ENCODE measurements at regions not wholly inside any gene's neighbourhood (a gene's known extent, or its start where the extent isn't known, plus 50 kb on each side); places are given as distances from the start of the nearest gene placed in this dataset.

DNA sequence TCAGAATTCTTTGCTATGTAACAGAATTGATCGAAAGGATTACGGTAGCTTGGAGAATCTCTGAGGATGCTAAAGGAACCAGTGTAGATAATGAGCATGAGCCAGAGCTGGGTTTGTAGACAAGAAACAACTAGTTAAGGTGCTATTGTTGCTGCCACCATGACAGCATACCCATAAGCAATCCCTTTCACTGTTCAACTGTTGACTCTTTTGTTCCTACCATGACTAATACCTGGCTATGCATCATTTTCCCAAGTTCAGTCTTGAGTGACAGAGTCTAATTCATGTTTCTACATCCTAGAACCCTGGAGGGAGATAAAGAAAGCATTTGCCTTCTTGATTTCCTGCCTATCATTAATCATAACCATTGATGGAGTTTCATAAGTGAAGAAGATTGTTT lies 600.3 kb downstream of the OTOL1 start:
- no peaks in the 10 kb centered on the region for H3K4me1 Mint-ChIP-seq (ENCODE audit: low read depth)
- intact Hi-C loops (cut with micrococcal nuclease): no loop called here
- H3K4me3 Mint-ChIP-seq: no peak overlapping the region
- no peaks in the 10 kb centered on the region for H3K36me3 Mint-ChIP-seq (ENCODE audit: low read depth)
- H3K27ac Mint-ChIP-seq: no peak overlapping the region
- H3K9me3 Mint-ChIP-seq: peaks cover 9% of the 10 kb centered on the region
- H3K27me3 Mint-ChIP-seq: no peaks in the 10 kb centered on the region

- Mint-ChIP-seq H3K4me1 (ENCODE audit: low read depth) (no peaks in the 10 kb centered on the region), H3K9me3 (no peaks in the 10 kb centered on the region), H3K36me3 (ENCODE audit: low read depth) (no peaks in the 10 kb centered on the region), H3K27ac (no peak overlapping the region), H3K27me3 (no peaks in the 10 kb centered on the region), H3K4me3 (no peak overlapping the region)
- intact Hi-C loops (cut with micrococcal nuclease): no loop called here
Observed at GRCh38 chr3:162103808-162104207, 607.2 kb downstream of the OTOL1 start.

DNA sequence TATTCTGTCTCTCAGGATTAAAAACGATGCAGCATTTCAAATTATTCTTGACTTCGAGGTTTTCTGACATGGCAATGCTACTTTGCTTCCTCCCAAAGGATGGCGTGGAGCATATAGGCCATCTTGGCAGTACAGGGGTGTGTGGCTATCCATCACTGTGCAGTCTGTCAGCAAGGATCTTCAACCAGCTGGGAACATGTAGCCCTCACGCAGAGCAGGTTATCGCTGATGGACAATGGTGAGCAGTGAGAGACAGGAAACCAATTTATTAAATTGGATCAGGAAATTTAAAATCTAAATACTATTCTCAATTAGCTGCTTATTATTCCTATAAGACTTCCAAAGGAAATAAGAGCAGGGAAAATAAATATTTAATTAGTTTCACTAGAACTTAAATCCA lies 615.3 kb downstream of the OTOL1 start:
- no peak overlapping the region for H3K4me3 Mint-ChIP-seq
- no peaks in the 10 kb centered on the region for H3K4me1 Mint-ChIP-seq (ENCODE audit: low read depth)
- no peaks in the 10 kb centered on the region for H3K36me3 Mint-ChIP-seq (ENCODE audit: low read depth)
- H3K27me3 Mint-ChIP-seq: no peaks in the 10 kb centered on the region
- intact Hi-C loops (cut with micrococcal nuclease): no loop called here
- no peaks in the 10 kb centered on the region for H3K9me3 Mint-ChIP-seq
- H3K27ac Mint-ChIP-seq: no peak overlapping the region

GRCh38 chr3:162112719-162113118 lies 616.1 kb downstream of the OTOL1 start:
- H3K4me3 Mint-ChIP-seq: no peak overlapping the region
- no peaks in the 10 kb centered on the region for H3K36me3 Mint-ChIP-seq (ENCODE audit: low read depth)
- no peaks in the 10 kb centered on the region for H3K27me3 Mint-ChIP-seq
- H3K9me3 Mint-ChIP-seq: no peaks in the 10 kb centered on the region
- intact Hi-C loops (cut with micrococcal nuclease): no loop called here
- no peak overlapping the region for H3K27ac Mint-ChIP-seq
- H3K4me1 Mint-ChIP-seq (ENCODE audit: low read depth): no peaks in the 10 kb centered on the region

DNA sequence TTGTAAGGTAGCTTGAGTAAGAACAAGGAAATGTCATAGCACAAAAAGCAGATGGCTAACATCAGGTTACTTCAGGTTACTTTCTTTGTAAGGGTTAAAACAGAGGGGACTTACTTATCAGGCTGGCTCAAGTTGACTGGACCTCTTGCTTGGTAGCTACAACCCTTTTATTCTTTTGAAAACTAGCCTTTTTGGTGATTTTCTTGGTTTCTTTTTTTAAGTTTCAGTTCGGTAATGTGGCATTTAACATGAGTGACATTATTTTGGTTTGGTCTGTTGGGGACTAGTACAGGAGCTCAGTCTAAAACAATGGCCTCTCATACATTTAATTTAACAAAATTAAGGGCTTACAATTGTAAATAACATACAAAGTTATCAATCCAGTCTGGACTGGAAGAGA lies 621.4 kb downstream of the OTOL1 start:
- H3K27me3 Mint-ChIP-seq: no peaks in the 10 kb centered on the region
- peaks cover 7% of the 10 kb centered on the region for H3K9me3 Mint-ChIP-seq
- no peak overlapping the region for H3K4me3 Mint-ChIP-seq
- intact Hi-C loops (cut with micrococcal nuclease): no loop called here
- H3K27ac Mint-ChIP-seq: no peak overlapping the region
- no peaks in the 10 kb centered on the region for H3K4me1 Mint-ChIP-seq (ENCODE audit: low read depth)
- no peaks in the 10 kb centered on the region for H3K36me3 Mint-ChIP-seq (ENCODE audit: low read depth)

GRCh38 chr3:162119651-162120050 lies 623.0 kb downstream of the OTOL1 start:
- Mint-ChIP-seq H3K4me1 (ENCODE audit: low read depth) (no peaks in the 10 kb centered on the region), H3K36me3 (ENCODE audit: low read depth) (no peaks in the 10 kb centered on the region), H3K9me3 (peaks cover 9% of the 10 kb centered on the region), H3K27ac (no peak overlapping the region), H3K27me3 (no peaks in the 10 kb centered on the region), H3K4me3 (no peak overlapping the region)
- intact Hi-C loops (cut with micrococcal nuclease): no loop called here

DNA sequence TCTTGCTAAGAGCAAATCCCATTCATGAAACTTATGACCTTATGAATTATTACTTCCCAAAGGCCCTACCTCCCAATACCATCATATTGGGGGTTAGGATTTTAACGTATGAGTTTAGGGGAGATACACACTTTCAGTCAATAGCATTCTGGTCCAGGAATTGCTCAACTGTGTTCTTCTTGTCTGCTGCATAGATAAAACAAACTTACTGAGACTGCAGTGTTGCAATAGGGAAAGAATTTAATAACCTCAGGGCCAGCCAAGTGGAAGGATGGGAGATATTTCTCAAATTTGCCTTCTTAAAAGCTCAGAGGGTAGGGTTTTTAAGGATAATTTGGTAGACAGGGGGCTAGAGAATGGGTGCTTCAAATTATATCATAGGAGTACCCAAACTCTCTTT lies 625.8 kb downstream of the OTOL1 start:
- no peak overlapping the region for H3K4me3 Mint-ChIP-seq

DNA sequence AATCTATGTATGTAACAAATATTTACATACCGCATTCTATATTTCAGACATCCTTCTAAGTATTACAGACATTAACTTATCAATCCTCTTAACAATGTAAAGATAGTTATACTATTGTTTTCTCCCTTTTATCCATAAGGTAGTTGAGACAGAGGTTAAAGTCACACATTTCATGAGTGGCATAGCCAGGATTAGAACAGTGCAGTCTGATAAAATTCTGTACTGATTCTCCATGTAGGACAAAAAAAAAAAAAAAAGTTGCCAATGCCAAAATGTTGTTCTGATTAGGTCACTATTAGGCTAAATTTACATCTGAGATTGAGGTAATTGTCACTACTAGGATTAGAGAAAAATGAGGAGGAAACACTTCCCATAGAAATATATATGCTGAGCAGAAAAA lies 629.2 kb downstream of the OTOL1 start:
- intact Hi-C loops (cut with micrococcal nuclease): no loop called here
- Mint-ChIP-seq H3K4me1 (ENCODE audit: low read depth) (no peaks in the 10 kb centered on the region), H3K27me3 (no peaks in the 10 kb centered on the region), H3K36me3 (ENCODE audit: low read depth) (no peaks in the 10 kb centered on the region), H3K9me3 (peaks cover 9% of the 10 kb centered on the region), H3K4me3 (no peak overlapping the region), H3K27ac (no peak overlapping the region)

More for the DNA sequence above, 625.8 kb downstream of the OTOL1 start:
- intact Hi-C loops (cut with micrococcal nuclease): no loop called here
- no peak overlapping the region for H3K27ac Mint-ChIP-seq
- H3K27me3 Mint-ChIP-seq: no peaks in the 10 kb centered on the region
- H3K36me3 Mint-ChIP-seq (ENCODE audit: low read depth): no peaks in the 10 kb centered on the region
- H3K4me1 Mint-ChIP-seq (ENCODE audit: low read depth): no peaks in the 10 kb centered on the region
- peaks cover 9% of the 10 kb centered on the region for H3K9me3 Mint-ChIP-seq

DNA sequence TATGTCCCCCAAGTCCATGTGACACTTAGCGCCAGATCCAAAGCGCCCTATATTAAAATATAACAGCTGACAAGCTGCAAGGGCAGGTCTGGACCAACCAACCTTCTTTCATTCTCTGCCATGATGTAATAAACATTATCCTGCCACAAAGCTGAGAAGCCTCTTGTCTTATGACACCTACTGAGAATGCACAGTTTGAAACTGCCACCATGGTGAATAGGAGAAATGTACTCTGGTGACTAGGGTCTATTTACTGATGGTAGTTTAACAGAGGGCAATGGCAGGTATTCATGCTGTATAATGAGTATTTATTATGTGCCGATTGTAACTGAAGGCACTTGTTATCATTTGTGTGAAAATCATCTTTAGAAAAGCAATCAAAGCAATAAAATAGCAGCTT lies 634.0 kb downstream of the OTOL1 start:
- Mint-ChIP-seq H3K4me3 (no peak overlapping the region), H3K27me3 (no peaks in the 10 kb centered on the region), H3K4me1 (ENCODE audit: low read depth) (no peaks in the 10 kb centered on the region), H3K27ac (no peak overlapping the region), H3K36me3 (ENCODE audit: low read depth) (no peaks in the 10 kb centered on the region), H3K9me3 (no peaks in the 10 kb centered on the region)
- intact Hi-C loops (cut with micrococcal nuclease): no loop called here

DNA sequence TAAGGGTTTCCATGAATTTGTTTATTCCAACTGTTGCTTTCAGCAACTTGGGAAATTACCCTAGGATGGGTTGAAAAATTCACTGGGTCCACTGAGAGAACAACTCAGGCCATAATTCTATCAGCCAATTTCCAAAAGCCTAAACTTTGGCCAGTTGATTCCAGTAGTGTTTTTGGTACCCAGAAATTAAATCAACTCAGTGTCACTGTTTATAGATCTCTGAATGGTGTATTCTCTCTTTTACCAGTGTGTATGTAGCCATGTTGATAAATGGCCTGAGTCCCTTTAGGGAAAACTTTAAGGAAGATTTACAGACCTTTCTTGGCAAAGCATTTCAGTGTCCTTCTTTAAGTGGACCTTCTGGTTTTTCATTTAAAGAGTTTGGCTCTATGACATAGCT lies 636.4 kb downstream of the OTOL1 start:
- Mint-ChIP-seq H3K4me1 (ENCODE audit: low read depth) (no peaks in the 10 kb centered on the region), H3K27ac (no peak overlapping the region), H3K27me3 (no peaks in the 10 kb centered on the region), H3K36me3 (ENCODE audit: low read depth) (no peaks in the 10 kb centered on the region), H3K4me3 (no peak overlapping the region), H3K9me3 (no peaks in the 10 kb centered on the region)
- intact Hi-C loops (cut with micrococcal nuclease): no loop called here

- intact Hi-C loops (cut with micrococcal nuclease): no loop called here
- Mint-ChIP-seq H3K36me3 (ENCODE audit: low read depth) (no peaks in the 10 kb centered on the region), H3K4me3 (no peak overlapping the region), H3K27ac (no peak overlapping the region), H3K4me1 (ENCODE audit: low read depth) (no peaks in the 10 kb centered on the region), H3K27me3 (no peaks in the 10 kb centered on the region), H3K9me3 (no peaks in the 10 kb centered on the region)
Observed at GRCh38 chr3:162134571-162134970, 638.0 kb downstream of the OTOL1 start.

GRCh38 chr3:162136136-162136535 lies 639.5 kb downstream of the OTOL1 start:
- no peaks in the 10 kb centered on the region for H3K9me3 Mint-ChIP-seq
- H3K27ac Mint-ChIP-seq: no peak overlapping the region
- H3K4me3 Mint-ChIP-seq: no peak overlapping the region
- no peaks in the 10 kb centered on the region for H3K4me1 Mint-ChIP-seq (ENCODE audit: low read depth)
- H3K36me3 Mint-ChIP-seq (ENCODE audit: low read depth): no peaks in the 10 kb centered on the region
- H3K27me3 Mint-ChIP-seq: no peaks in the 10 kb centered on the region
- intact Hi-C loops (cut with micrococcal nuclease): no loop called here

GRCh38 chr3:162138509-162138908 lies 641.9 kb downstream of the OTOL1 start:
- Mint-ChIP-seq H3K9me3 (peaks cover 2% of the 10 kb centered on the region), H3K27ac (no peak overlapping the region), H3K4me3 (no peak overlapping the region), H3K4me1 (ENCODE audit: low read depth) (no peaks in the 10 kb centered on the region), H3K27me3 (no peaks in the 10 kb centered on the region), H3K36me3 (ENCODE audit: low read depth) (no peaks in the 10 kb centered on the region)
- intact Hi-C loops (cut with micrococcal nuclease): no loop called here

- H3K27me3 Mint-ChIP-seq: no peaks in the 10 kb centered on the region
- no peaks in the 10 kb centered on the region for H3K36me3 Mint-ChIP-seq (ENCODE audit: low read depth)
- H3K4me3 Mint-ChIP-seq: no peak overlapping the region
- no peak overlapping the region for H3K27ac Mint-ChIP-seq
- intact Hi-C loops (cut with micrococcal nuclease): no loop called here
- H3K9me3 Mint-ChIP-seq: peaks cover 9% of the 10 kb centered on the region
- no peaks in the 10 kb centered on the region for H3K4me1 Mint-ChIP-seq (ENCODE audit: low read depth)
Observed at GRCh38 chr3:162139841-162140240, 643.2 kb downstream of the OTOL1 start.

DNA sequence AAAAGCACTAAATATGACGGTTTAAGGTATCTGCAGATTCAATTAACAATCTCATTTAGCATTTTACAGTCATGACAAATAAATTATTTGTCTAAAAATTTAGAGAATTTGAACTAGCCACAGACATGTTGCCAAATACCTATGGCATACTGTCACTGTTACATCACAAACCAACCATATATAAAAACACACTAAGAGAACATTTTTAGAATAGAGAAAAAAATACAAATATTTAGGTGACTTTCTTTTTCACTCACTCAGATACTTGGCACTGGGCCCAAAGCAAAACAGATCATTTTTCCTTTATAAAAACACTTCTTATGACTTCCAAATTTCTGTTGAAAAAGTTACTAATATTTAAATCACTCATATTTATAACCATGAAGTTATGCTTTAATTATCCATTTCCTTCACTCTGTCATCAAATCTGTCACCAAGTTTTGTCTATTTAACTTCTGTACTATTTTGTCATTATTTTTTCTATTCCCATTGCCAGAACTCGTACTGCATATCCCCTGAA lies 644.7 kb downstream of the OTOL1 start:
- no peaks in the 10 kb centered on the region for H3K36me3 Mint-ChIP-seq (ENCODE audit: low read depth)
- H3K4me1 Mint-ChIP-seq (ENCODE audit: low read depth): no peaks in the 10 kb centered on the region
- intact Hi-C loops (cut with micrococcal nuclease): no loop called here
- no peak overlapping the region for H3K27ac Mint-ChIP-seq
- peaks cover 9% of the 10 kb centered on the region for H3K9me3 Mint-ChIP-seq
- H3K27me3 Mint-ChIP-seq: no peaks in the 10 kb centered on the region
- no peak overlapping the region for H3K4me3 Mint-ChIP-seq

Data from dendritic cell treated with granulocyte-macrophage colony-stimulating factor and Interleukin-4, amounts not matched to agents 40 ng/mL and 50 ng/mL, for 4 days (primary cell).